GM18861 (cell line): ENCODE measurements at regions not wholly inside any gene's neighbourhood (a gene's known extent, or its start where the extent isn't known, plus 50 kb on each side); places are given as distances from the start of the nearest gene placed in this dataset.
A peak's percentile ranks its signal among the peaks of the same experiment; 100 is the strongest.
"Not testable (repeated sequence)": the region's sequence is repeated elsewhere in the genome, so short reads cannot be mapped to it uniquely, and the experiment has no call there.

ENCODE experiments used
- ATAC-seq: cut with Tn5 transposase; IDR thresholded peaks from one replicate; pipeline ENCODE4 v1.9.1; 2021; ENCODE audit not compliant: unreplicated experiment

- not testable (repeated sequence) for ATAC-seq
Observed at GRCh38 chr10:47711428-47711827, 52.0 kb downstream of the SYT15B start.

GRCh38 chr10:47710443-47710842 is 52.9 kb downstream of the SYT15B start:
- ATAC-seq = not testable (repeated sequence)

GRCh38 chr10:47705698-47706414 is 57.5 kb downstream of the SYT15B start:
- ATAC-seq = peak; percentile 81

- ATAC-seq = not testable (repeated sequence)
Observed at GRCh38 chr10:47701285-47701684, 62.1 kb downstream of the SYT15B start.

GRCh38 chr10:47699854-47700253 is 63.5 kb downstream of the SYT15B start:
- not testable (repeated sequence) for ATAC-seq

GRCh38 chr10:47696170-47696569 is 67.2 kb downstream of the SYT15B start:
- ATAC-seq = not testable (repeated sequence)

- not testable (repeated sequence) for ATAC-seq
Observed at GRCh38 chr10:47695149-47695548, 68.2 kb downstream of the SYT15B start.

- ATAC-seq = not testable (repeated sequence)
Observed at GRCh38 chr10:47690304-47690703, 73.1 kb downstream of the SYT15B start.

GRCh38 chr10:47683826-47684475 is 79.4 kb downstream of the SYT15B start:
- not testable (repeated sequence) for ATAC-seq

GRCh38 chr10:47681638-47681990 is 81.8 kb downstream of the SYT15B start:
- not testable (repeated sequence) for ATAC-seq

GRCh38 chr10:47680848-47681637 is 82.3 kb downstream of the SYT15B start:
- ATAC-seq = not testable (repeated sequence)

GRCh38 chr10:47676102-47676501 is 87.3 kb downstream of the SYT15B start:
- ATAC-seq = not testable (repeated sequence)

GRCh38 chr10:47675577-47675976 is 87.8 kb downstream of the SYT15B start:
- ATAC-seq = not testable (repeated sequence)

- ATAC-seq = not testable (repeated sequence)
Observed at GRCh38 chr10:47673128-47673527, 90.3 kb downstream of the SYT15B start.

- not testable (repeated sequence) for ATAC-seq
Observed at GRCh38 chr10:47670857-47671256, 92.5 kb downstream of the SYT15B start.

- not testable (repeated sequence) for ATAC-seq
Observed at GRCh38 chr10:47661955-47662577, 101.3 kb downstream of the SYT15B start.

GRCh38 chr10:47656732-47657131 is 106.7 kb downstream of the SYT15B start:
- ATAC-seq = not testable (repeated sequence)

GRCh38 chr10:47654161-47654560 is 109.2 kb downstream of the SYT15B start:
- not testable (repeated sequence) for ATAC-seq

- ATAC-seq = not testable (repeated sequence)
Observed at GRCh38 chr10:47648594-47648993, 114.8 kb downstream of the SYT15B start.

- ATAC-seq = not testable (repeated sequence)
Observed at GRCh38 chr10:47647523-47648101, 115.8 kb downstream of the SYT15B start.
